Loucy (cell line): ENCODE measurements at regions not wholly inside any gene's neighbourhood (a gene's known extent, or its start where the extent isn't known, plus 50 kb on each side); places are given as distances from the start of the nearest gene placed in this dataset.

ENCODE experiments used
- H2AFZ ChIP-seq: fragments of 200-600 bp; sonication (generic); 2 replicates; pipeline ENCODE4 v1.6.0; 2016; ENCODE audit warnings: antibody characterized with exemption, mild to moderate bottlenecking, low read length, moderate library complexity
- H3F3A ChIP-seq: fragments of 200-600 bp; 2 replicates; pipeline ENCODE4 v1.6.0; 2016; ENCODE audit warnings: antibody characterized with exemption, low read depth, mild to moderate bottlenecking
- H3K27me3 ChIP-seq: fragments of 200-600 bp; sonication (generic); 2 replicates; pipeline ENCODE4 v1.6.1; 2014; ENCODE audit warnings: low read length, mild to moderate bottlenecking; ENCODE audit not compliant: insufficient read depth, poor library complexity, severe bottlenecking
- H3K36me3 ChIP-seq: fragments of 200-600 bp; sonication (generic); 2 replicates; pipeline ENCODE4 v1.6.1; 2016; ENCODE audit warnings: low read length; ENCODE audit not compliant: insufficient read depth
- H3K4me1 ChIP-seq: fragments of 200-600 bp; sonication (generic); 2 replicates; pipeline ENCODE4 v1.5.1; 2014; ENCODE audit warnings: low read length, mild to moderate bottlenecking; ENCODE audit not compliant: insufficient read depth, poor library complexity, severe bottlenecking
- H3K4me2 ChIP-seq: fragments of 200-600 bp; sonication (generic); 2 replicates; pipeline ENCODE4 v1.6.0; 2014; ENCODE audit warnings: antibody characterized with exemption, low read length, low read depth, mild to moderate bottlenecking; ENCODE audit not compliant: poor library complexity, severe bottlenecking
- H3K4me3 ChIP-seq: fragments of 200-600 bp; sonication (generic); 2 replicates; pipeline ENCODE4 v1.5.1; 2014; ENCODE audit warnings: low read length, mild to moderate bottlenecking, mixed read lengths; ENCODE audit not compliant: poor library complexity, severe bottlenecking
- H3K79me2 ChIP-seq: fragments of 200-600 bp; sonication (generic); 2 replicates; pipeline ENCODE4 v1.6.1; 2014; ENCODE audit warnings: low read length; ENCODE audit not compliant: insufficient read depth
- H3K9ac ChIP-seq: fragments of 200-600 bp; sonication (generic); 2 replicates; pipeline ENCODE4 v1.6.0; 2014; ENCODE audit warnings: mild to moderate bottlenecking, low read depth, low read length, moderate library complexity; ENCODE audit not compliant: poor library complexity, severe bottlenecking
- H3K9me2 ChIP-seq: fragments of 200-600 bp; sonication (generic); replicated peaks from 2 replicates; pipeline ENCODE4 v1.6.1; 2016; ENCODE audit warnings: low read depth, low read length, mixed read lengths
- H3K9me3 ChIP-seq: fragments of 200-600 bp; sonication (generic); 2 replicates; pipeline ENCODE4 v1.6.1; 2014; ENCODE audit warnings: mild to moderate bottlenecking, antibody characterized with exemption, low read length, low read depth; ENCODE audit not compliant: insufficient read depth
- H4K20me1 ChIP-seq: fragments of 200-600 bp; sonication (generic); 2 replicates; pipeline ENCODE4 v1.6.0; 2014; ENCODE audit warnings: antibody characterized with exemption, low read length, mild to moderate bottlenecking; ENCODE audit not compliant: insufficient read depth, poor library complexity, severe bottlenecking
- EZH2phosphoT487 ChIP-seq: fragments of 200-600 bp; IDR thresholded peaks from 2 replicates; pipeline ENCODE4 v1.6.1; 2018; ENCODE audit warnings: antibody characterized with exemption, mild to moderate bottlenecking, moderate library complexity, borderline replicate concordance
- TF ChIP-seq, protein P1 (sequence below): fragments of 200-600 bp; sonication (generic); conservative IDR thresholded peaks from 2 replicates; pipeline ENCODE4 v1.5.1; 2014; ENCODE audit warnings: mild to moderate bottlenecking, antibody characterized with exemption, low read length

GRCh38 chr15:47355759-47356158, 361.5 kb upstream of the SEMA6D start:
- Histone ChIP-seq H3K9me2 (no peaks in the 10 kb centered on the region), H2AFZ (no peak overlapping the region; the same call in 1 of the 2 replicates), H4K20me1 (no peaks in the 10 kb centered on the region), H3K4me3 (no peak overlapping the region), H3K36me3 (no peaks in the 10 kb centered on the region), H3K79me2 (no peaks in the 10 kb centered on the region), H3K4me2 (no peak overlapping the region), H3K9ac (no peak overlapping the region), H3F3A (no peaks in the 10 kb centered on the region), H3K4me1 (peaks cover 8% of the 10 kb centered on the region), H3K27me3 (no peaks in the 10 kb centered on the region), H3K9me3 (no peaks in the 10 kb centered on the region)
- TF ChIP-seq, protein P1, sequence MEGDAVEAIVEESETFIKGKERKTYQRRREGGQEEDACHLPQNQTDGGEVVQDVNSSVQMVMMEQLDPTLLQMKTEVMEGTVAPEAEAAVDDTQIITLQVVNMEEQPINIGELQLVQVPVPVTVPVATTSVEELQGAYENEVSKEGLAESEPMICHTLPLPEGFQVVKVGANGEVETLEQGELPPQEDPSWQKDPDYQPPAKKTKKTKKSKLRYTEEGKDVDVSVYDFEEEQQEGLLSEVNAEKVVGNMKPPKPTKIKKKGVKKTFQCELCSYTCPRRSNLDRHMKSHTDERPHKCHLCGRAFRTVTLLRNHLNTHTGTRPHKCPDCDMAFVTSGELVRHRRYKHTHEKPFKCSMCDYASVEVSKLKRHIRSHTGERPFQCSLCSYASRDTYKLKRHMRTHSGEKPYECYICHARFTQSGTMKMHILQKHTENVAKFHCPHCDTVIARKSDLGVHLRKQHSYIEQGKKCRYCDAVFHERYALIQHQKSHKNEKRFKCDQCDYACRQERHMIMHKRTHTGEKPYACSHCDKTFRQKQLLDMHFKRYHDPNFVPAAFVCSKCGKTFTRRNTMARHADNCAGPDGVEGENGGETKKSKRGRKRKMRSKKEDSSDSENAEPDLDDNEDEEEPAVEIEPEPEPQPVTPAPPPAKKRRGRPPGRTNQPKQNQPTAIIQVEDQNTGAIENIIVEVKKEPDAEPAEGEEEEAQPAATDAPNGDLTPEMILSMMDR = no peak

- Histone ChIP-seq H3K36me3 (no peaks in the 10 kb centered on the region), H3K9me2 (no peaks in the 10 kb centered on the region), H3K4me1 (peaks cover 8% of the 10 kb centered on the region), H3K27me3 (no peaks in the 10 kb centered on the region), H3K4me3 (no peak overlapping the region), H3F3A (no peaks in the 10 kb centered on the region), H3K9me3 (no peaks in the 10 kb centered on the region), H3K9ac (no peak overlapping the region), H4K20me1 (no peaks in the 10 kb centered on the region), H3K4me2 (no peak overlapping the region), H3K79me2 (no peaks in the 10 kb centered on the region), H2AFZ (no peak overlapping the region)
- no peak for TF ChIP-seq EZH2phosphoT487
- TF ChIP-seq, protein P1 = no peak
These were observed 361.0 kb upstream of the SEMA6D start for GRCh38 chr15:47356297-47356696.

- H3K79me2 ChIP-seq = no peaks in the 10 kb centered on the region
- H3K9me3 ChIP-seq = no peaks in the 10 kb centered on the region
- no peaks in the 10 kb centered on the region for H3K9me2 ChIP-seq
- peaks cover 16% of the 10 kb centered on the region for H3K4me1 ChIP-seq
- no peaks in the 10 kb centered on the region for H3K36me3 ChIP-seq
- no peak overlapping the region for H3K4me3 ChIP-seq
- H2AFZ ChIP-seq = no peak overlapping the region
- H3K4me2 ChIP-seq = no peak overlapping the region
- no peaks in the 10 kb centered on the region for H4K20me1 ChIP-seq
- TF ChIP-seq, protein P1 = no peak
- TF ChIP-seq EZH2phosphoT487 = no peak
- peaks cover under 1% of the 10 kb centered on the region for H3F3A ChIP-seq
- no peak overlapping the region for H3K9ac ChIP-seq
- H3K27me3 ChIP-seq = no peaks in the 10 kb centered on the region
These were observed 358.4 kb upstream of the SEMA6D start for GRCh38 chr15:47358876-47359275.
